ENCODE measurements at regions not wholly inside any gene's neighbourhood (a gene's known extent, or its start where the extent isn't known, plus 50 kb on each side); places are given as distances from the start of the nearest gene placed in this dataset.

DNA sequence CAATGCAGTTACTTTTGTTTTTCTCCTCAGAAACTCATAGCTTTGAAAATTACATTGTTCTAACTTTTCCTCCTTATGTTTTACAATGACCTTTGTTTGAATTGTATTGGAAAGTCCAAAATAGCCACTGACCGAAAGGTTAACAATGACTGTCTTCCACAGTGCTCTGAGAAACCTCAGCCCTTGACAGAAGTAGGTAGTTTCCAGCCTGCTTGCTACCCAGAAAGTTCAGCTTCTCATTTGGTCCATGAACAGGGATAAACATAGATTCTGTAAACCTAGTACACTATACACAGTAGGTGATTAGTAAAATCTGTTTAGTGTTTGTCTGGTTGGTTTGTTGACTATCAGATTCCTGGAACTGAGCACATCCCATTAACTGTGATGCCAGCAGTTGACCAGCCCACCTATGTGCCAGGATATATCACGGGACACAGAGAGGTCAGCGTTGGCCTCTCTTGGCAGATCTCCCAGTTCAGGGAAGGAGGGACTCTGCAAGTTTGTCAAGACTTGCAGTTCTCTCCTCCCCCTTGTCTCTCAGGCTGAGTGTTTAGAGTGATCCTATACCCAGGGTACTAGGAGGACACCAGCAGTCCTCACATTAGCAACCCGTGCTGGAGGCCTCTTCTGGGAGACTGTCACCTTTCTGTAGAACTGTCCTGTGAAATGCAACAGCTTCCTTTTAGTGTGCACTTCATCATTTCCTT is 297.6 kb downstream of the ARHGAP12 start:
- Histone ChIP-seq H3K27ac (no peak overlapping the region), H3K27me3 (no peaks in the 10 kb centered on the region), H3K4me3 (no peak overlapping the region), H3K36me3 (no peaks in the 10 kb centered on the region), H3K4me1 (peaks cover 0 to 8% (median 0%) of the 10 kb centered on the region in 3 donors), H3K9me3 (peaks cover 0 to 14% (median 0%) of the 10 kb centered on the region in 3 donors)
- TF ChIP-seq, protein P1, sequence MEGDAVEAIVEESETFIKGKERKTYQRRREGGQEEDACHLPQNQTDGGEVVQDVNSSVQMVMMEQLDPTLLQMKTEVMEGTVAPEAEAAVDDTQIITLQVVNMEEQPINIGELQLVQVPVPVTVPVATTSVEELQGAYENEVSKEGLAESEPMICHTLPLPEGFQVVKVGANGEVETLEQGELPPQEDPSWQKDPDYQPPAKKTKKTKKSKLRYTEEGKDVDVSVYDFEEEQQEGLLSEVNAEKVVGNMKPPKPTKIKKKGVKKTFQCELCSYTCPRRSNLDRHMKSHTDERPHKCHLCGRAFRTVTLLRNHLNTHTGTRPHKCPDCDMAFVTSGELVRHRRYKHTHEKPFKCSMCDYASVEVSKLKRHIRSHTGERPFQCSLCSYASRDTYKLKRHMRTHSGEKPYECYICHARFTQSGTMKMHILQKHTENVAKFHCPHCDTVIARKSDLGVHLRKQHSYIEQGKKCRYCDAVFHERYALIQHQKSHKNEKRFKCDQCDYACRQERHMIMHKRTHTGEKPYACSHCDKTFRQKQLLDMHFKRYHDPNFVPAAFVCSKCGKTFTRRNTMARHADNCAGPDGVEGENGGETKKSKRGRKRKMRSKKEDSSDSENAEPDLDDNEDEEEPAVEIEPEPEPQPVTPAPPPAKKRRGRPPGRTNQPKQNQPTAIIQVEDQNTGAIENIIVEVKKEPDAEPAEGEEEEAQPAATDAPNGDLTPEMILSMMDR (IDR thresholded peaks at IDR 0.05) = no peak
- TF ChIP-seq POLR2AphosphoS5 (IDR thresholded peaks at IDR 0.05) (no peak), POLR2A (IDR thresholded peaks at IDR 0.05) (no peak), EP300 (IDR thresholded peaks at IDR 0.05) (no peak)
- WGBS, 2 donors (ENCODE audit: low coverage in 1 of 2) = 49 to 63% methylated on average over 2 of the region's 4 CpGs
- ATAC-seq = no peak

DNA sequence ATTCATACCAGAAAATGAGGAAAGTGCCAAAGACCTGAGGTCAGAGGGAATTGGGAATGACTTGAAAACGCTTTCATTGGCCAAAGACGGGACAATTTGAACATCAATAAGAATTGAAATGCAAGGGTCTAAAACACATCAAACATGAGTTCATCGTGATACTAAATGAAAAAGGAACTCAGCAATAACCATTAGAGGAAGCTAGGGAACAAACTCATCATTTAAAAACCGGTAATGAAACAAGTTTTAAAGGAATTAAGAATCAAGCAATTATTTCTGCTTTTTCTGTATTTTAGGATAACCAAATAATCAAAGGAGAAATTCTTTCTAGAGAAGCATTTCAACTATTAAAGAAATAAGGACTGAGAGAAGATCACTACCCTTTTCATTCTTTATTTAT is 303.1 kb downstream of the ARHGAP12 start:
- H3K27ac ChIP-seq = no peak overlapping the region
- ATAC-seq = no peak
- no peak overlapping the region for H3K4me3 ChIP-seq
- H3K27me3 ChIP-seq = no peaks in the 10 kb centered on the region
- H3K36me3 ChIP-seq = no peaks in the 10 kb centered on the region
- H3K9me3 ChIP-seq = peaks cover 0 to 16% (median 0%) of the 10 kb centered on the region in 3 donors
- WGBS, 2 donors (ENCODE audit: low coverage in 1 of 2) = 88 to 92% methylated on average over 4 of the region's 4 CpGs
- TF ChIP-seq POLR2A (IDR thresholded peaks at IDR 0.05) (no peak), EP300 (IDR thresholded peaks at IDR 0.05) (no peak), POLR2AphosphoS5 (IDR thresholded peaks at IDR 0.05) (no peak)
- TF ChIP-seq, protein P1 (IDR thresholded peaks at IDR 0.05) = no peak
- H3K4me1 ChIP-seq = peaks cover 0 to 4% (median 3%) of the 10 kb centered on the region in 3 donors

DNA sequence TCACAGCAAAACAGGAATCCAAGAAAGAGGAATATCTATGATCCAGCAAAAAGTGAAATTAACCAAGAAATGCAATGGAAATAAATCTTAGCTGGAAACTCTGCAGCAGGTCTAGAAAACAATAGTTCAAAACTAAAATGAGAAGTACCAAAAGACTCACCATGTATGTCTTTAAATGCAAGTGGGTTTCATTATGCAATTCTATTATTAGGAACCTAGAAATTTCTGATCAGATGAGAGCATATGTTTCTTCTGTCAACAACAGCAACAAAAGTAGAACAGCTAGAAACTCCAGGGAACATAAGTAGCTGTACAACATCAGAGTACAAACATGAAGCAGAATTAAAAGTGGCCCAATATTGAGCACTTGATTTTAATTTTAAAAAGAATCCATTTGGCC is 304.0 kb downstream of the ARHGAP12 start:
- no peaks in the 10 kb centered on the region for H3K27me3 ChIP-seq
- H3K4me3 ChIP-seq = no peak overlapping the region
- no peaks in the 10 kb centered on the region for H3K36me3 ChIP-seq
- H3K4me1 ChIP-seq = peaks cover 0 to 14% (median 8%) of the 10 kb centered on the region in 3 donors
- ATAC-seq = no peak
- H3K9me3 ChIP-seq = peaks cover 0 to 16% (median 0%) of the 10 kb centered on the region in 3 donors
- H3K27ac ChIP-seq = no peak overlapping the region
- TF ChIP-seq EP300 (IDR thresholded peaks at IDR 0.05) (no peak), POLR2AphosphoS5 (IDR thresholded peaks at IDR 0.05) (no peak), POLR2A (IDR thresholded peaks at IDR 0.05) (no peak)
- TF ChIP-seq, protein P1 (IDR thresholded peaks at IDR 0.05) = no peak

DNA sequence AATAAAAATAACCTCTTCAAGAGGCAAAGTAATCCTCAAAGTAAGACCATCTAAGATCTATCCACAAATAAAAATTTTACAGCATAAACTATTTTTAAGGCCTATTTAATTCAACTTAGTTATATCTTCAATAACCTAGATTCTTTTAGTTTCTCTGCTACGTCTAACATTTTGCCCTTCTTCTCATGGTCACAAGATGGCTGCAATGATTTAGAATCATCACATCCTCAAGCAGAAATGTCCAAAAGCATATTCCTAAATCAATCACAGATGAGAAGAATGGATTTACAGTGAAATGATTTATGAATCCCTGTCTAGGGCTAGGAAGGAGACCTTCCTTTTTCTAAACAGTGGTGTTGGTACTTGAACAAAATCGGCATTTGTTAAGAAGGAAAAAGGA is 304.7 kb downstream of the ARHGAP12 start:
- TF ChIP-seq POLR2AphosphoS5 (IDR thresholded peaks at IDR 0.05) = no peak
- TF ChIP-seq, protein P1 (IDR thresholded peaks at IDR 0.05) = no peak
- no peaks in the 10 kb centered on the region for H3K36me3 ChIP-seq
- H3K9me3 ChIP-seq = peaks cover 0 to 16% (median 0%) of the 10 kb centered on the region in 3 donors
- peak overlapping the region in 3 of 4 donors; percentile 18 to 59 (median 34) for H3K27ac ChIP-seq
- WGBS, 2 donors (ENCODE audit: low coverage in 1 of 2) = 55 to 76% methylated on average over 2 of the region's 2 CpGs
- no peak for ATAC-seq
- H3K4me3 ChIP-seq = no peak overlapping the region
- H3K4me1 ChIP-seq = peaks cover 0 to 21% (median 14%) of the 10 kb centered on the region in 3 donors
- no peaks in the 10 kb centered on the region for H3K27me3 ChIP-seq

DNA sequence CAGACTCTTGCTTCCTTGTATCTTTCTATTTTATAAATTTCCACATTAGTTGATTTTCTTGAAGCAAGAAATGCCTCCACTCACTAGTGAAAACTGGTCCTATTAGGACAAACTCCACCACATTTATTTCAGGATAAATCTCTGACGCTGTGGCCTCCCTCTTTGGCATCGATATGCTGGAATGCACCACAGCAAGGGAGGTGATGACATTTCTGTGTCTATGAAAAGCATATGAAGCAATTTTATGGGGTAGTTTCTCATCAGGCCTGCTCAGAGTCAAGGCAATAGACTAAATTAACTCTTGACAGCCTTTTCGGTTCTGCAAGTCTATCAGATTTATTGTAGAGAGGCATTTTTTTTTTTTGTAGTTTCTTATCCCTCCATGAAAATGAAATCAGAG is 304.4 kb downstream of the ZEB1 start:
- H3K27ac ChIP-seq = peak overlapping the region in 3 of 4 donors; percentile 44 to 59 (median 50)
- H3K4me1 ChIP-seq = peaks cover 0 to 25% (median 19%) of the 10 kb centered on the region in 3 donors
- TF ChIP-seq POLR2AphosphoS5 (IDR thresholded peaks at IDR 0.05) (peak; percentile 76), EP300 (IDR thresholded peaks at IDR 0.05) (no peak), POLR2A (IDR thresholded peaks at IDR 0.05) (no peak)
- H3K9me3 ChIP-seq = peaks cover 0 to 16% (median 0%) of the 10 kb centered on the region in 3 donors
- no peak overlapping the region for H3K4me3 ChIP-seq
- H3K36me3 ChIP-seq = no peaks in the 10 kb centered on the region
- H3K27me3 ChIP-seq = no peaks in the 10 kb centered on the region
- WGBS, 2 donors (ENCODE audit: low coverage in 1 of 2) = 21 to 37% methylated on average over 2 to 3 of the region's 3 CpGs
- ATAC-seq = peak; percentile 49

All from gastroesophageal sphincter (tissue), 4 donors.